ENCODE measurements at regions not wholly inside any gene's neighbourhood (a gene's known extent, or its start where the extent isn't known, plus 50 kb on each side); places are given as distances from the start of the nearest gene placed in this dataset.

DNA sequence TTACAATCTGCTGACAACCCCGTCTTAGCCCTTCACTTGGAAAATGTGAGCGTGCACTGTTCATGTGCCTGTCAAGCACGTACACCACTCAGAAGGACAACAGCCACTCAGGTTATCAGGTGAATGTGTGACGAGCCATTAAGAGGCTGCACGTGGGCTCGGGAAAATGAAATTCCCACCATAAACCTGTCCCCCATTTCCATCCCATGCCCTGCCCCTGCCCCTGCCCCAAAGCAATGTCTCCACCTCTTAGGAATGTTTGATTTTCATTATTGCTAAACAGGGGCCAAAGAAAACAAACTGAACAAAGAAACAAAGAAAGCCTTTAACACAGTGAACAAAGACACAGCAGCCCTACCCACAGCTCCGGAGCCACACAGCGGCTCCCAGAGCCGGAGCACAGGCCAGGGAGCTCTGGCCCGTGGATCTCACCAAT, 90.5 kb downstream of the TMEM18 start:
- H3K4me2 ChIP-seq (ENCODE audit: insufficient read depth, low read length, poor library complexity, severe bottlenecking): no peak overlapping the region
- no peak overlapping the region for H2BK12ac ChIP-seq (ENCODE audit: low read length)
- no peak overlapping the region for H3K14ac ChIP-seq (ENCODE audit: low read length)
- H3K9me3 ChIP-seq (replicated peaks in 1 of 2; ENCODE audit: control insufficient read depth in 2 of 2, insufficient read depth in 1 of 2, low read depth in 1 of 2, low read length in 2 of 2): no peaks in the 10 kb centered on the region
- no peak overlapping the region for H3K9ac ChIP-seq (ENCODE audit: low read depth, low read length, poor library complexity)
- no peak overlapping the region for H3K4me3 ChIP-seq (ENCODE audit: low read length in 2 of 2)
- H3K4ac ChIP-seq (ENCODE audit: low read length): no peak overlapping the region
- H4K8ac ChIP-seq (ENCODE audit: low read depth, low read length): no peak overlapping the region
- H4K91ac ChIP-seq (ENCODE audit: low read depth, low read length, poor library complexity): no peak overlapping the region
- H2BK15ac ChIP-seq (ENCODE audit: low read length): no peak overlapping the region
- no peaks in the 10 kb centered on the region for H3K36me3 ChIP-seq (replicated peaks in 1 of 2; ENCODE audit: control insufficient read depth in 2 of 2, insufficient read depth in 2 of 2, low read length in 2 of 2)
- H3K79me1 ChIP-seq (ENCODE audit: low read depth, low read length): no peaks in the 10 kb centered on the region
- no peak overlapping the region for H3K23ac ChIP-seq (ENCODE audit: low read depth, low read length, poor library complexity)
- DNase-seq (ENCODE audit: low spot score): peak; percentile 17
- H2AFZ ChIP-seq (ENCODE audit: low read length): peak overlapping the region; percentile 73
- no peak overlapping the region for H2BK120ac ChIP-seq (ENCODE audit: low read depth, low read length)
- peaks cover 11 to 15% of the 10 kb centered on the region in 2 donors for H3K4me1 ChIP-seq (ENCODE audit: control insufficient read depth in 2 of 2, insufficient read depth in 1 of 2, low read depth in 1 of 2, low read length in 2 of 2)
- H3K27ac ChIP-seq (replicated peaks; ENCODE audit: low read length): no peak overlapping the region
- WGBS, 2 donors (ENCODE audit: extremely low coverage in 2 of 2, insufficient read length in 2 of 2, insufficient replicate concordance in 1 of 2): no CpG with 5 or more reads among the region's 10 CpGs
- no peaks in the 10 kb centered on the region for H3K27me3 ChIP-seq (ENCODE audit: control insufficient read depth in 3 of 3, insufficient read depth in 3 of 3, low read depth in 1 of 3, low read length in 3 of 3)
- no peak overlapping the region for H2AK5ac ChIP-seq (ENCODE audit: low read depth, low read length)
- H2BK5ac ChIP-seq (ENCODE audit: low read length): peak overlapping the region; percentile 63
- H3K18ac ChIP-seq (ENCODE audit: low read length): no peak overlapping the region

DNA sequence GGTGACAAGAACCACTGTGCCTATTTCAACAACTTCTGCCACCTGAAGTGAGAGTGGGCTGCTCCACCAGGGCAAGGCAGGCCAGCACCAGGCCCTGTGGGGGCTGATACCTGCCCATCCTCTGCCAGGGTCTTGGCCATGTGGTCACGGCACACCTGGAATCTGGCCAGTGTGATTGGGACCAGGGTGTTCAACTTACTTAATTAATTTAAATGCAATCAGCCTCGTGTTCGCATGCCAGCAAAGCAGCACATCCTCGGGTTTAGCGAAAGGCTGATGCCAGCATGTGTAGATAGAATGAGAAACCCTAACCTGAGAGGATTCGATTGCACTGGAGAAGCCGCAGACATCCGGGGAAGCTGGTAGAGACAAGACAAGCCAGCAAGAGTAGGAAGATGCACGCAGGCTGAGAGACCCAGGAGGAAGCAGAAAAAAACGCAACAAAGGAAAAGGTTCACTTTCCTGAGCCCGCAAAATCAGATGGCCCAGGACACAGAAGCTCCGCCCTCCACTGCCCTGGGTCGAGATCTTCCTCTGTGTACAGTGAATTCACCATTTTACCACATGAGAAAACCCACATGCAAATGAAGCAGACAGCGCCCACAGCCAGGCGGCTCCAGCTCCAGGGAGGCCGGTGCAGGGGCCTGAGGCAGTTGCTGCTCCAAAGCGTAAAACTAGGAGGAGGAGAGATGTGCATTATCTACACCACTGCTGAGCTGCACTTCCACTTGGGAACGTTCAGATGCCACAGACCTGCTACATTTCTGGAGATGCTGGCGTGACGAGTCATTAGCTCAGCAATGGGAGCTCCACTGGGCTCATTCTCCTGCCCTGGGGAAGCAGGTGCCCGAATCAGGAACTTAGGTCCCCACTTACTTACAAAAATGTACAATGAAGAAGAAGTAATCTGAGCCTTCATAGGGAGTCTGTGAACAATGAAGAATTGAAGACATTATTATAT, 92.1 kb downstream of the TMEM18 start:
- H3K4me2 ChIP-seq (ENCODE audit: insufficient read depth, low read length, poor library complexity, severe bottlenecking): no peak overlapping the region
- no peaks in the 10 kb centered on the region for H3K9me3 ChIP-seq (replicated peaks in 1 of 2; ENCODE audit: control insufficient read depth in 2 of 2, insufficient read depth in 1 of 2, low read depth in 1 of 2, low read length in 2 of 2)
- H3K4me3 ChIP-seq (ENCODE audit: low read length in 2 of 2): no peak overlapping the region
- H3K27ac ChIP-seq (replicated peaks; ENCODE audit: low read length): no peak overlapping the region
- no peak overlapping the region for H2BK5ac ChIP-seq (ENCODE audit: low read length)
- no peak overlapping the region for H2BK15ac ChIP-seq (ENCODE audit: low read length)
- no peak overlapping the region for H4K91ac ChIP-seq (ENCODE audit: low read depth, low read length, poor library complexity)
- H3K4me1 ChIP-seq (ENCODE audit: control insufficient read depth in 2 of 2, insufficient read depth in 1 of 2, low read depth in 1 of 2, low read length in 2 of 2): peaks cover 11 to 15% of the 10 kb centered on the region in 2 donors
- no peak overlapping the region for H4K8ac ChIP-seq (ENCODE audit: low read depth, low read length)
- DNase-seq (ENCODE audit: low spot score): no peak
- H3K9ac ChIP-seq (ENCODE audit: low read depth, low read length, poor library complexity): no peak overlapping the region
- no peak overlapping the region for H3K4ac ChIP-seq (ENCODE audit: low read length)
- no peak overlapping the region for H2BK120ac ChIP-seq (ENCODE audit: low read depth, low read length)
- H3K18ac ChIP-seq (ENCODE audit: low read length): peak overlapping the region; percentile 76
- H3K27me3 ChIP-seq (ENCODE audit: control insufficient read depth in 3 of 3, insufficient read depth in 3 of 3, low read depth in 1 of 3, low read length in 3 of 3): no peaks in the 10 kb centered on the region
- H2AK5ac ChIP-seq (ENCODE audit: low read depth, low read length): peak overlapping the region; percentile 31
- no peak overlapping the region for H2BK12ac ChIP-seq (ENCODE audit: low read length)
- no peaks in the 10 kb centered on the region for H3K79me1 ChIP-seq (ENCODE audit: low read depth, low read length)
- H3K14ac ChIP-seq (ENCODE audit: low read length): no peak overlapping the region
- no peaks in the 10 kb centered on the region for H3K36me3 ChIP-seq (replicated peaks in 1 of 2; ENCODE audit: control insufficient read depth in 2 of 2, insufficient read depth in 2 of 2, low read length in 2 of 2)
- WGBS, 2 donors (ENCODE audit: extremely low coverage in 2 of 2, insufficient read length in 2 of 2, insufficient replicate concordance in 1 of 2): no CpG with 5 or more reads among the region's 21 CpGs
- H2AFZ ChIP-seq (ENCODE audit: low read length): peak overlapping the region; percentile 68
- H3K23ac ChIP-seq (ENCODE audit: low read depth, low read length, poor library complexity): no peak overlapping the region

DNA sequence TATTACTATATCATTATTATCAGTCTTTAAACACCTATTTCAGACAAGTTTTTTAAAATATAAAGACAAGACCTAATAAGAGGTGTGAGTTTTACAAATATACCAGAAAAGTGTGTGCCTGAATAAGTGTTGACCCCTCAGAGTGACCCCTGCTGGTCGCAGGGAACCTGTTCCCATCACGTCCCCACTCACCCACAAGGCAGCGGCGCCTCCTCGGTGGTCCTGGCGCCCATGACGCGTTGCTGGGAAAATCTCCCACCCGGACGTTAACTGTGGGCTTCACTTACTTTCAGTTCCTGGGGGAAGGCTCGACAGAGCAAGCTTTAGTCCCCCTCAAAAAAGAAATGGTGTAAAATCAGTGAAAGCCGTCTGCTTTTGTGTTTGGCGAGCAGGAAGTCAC, 93.5 kb downstream of the TMEM18 start:
- H2BK15ac ChIP-seq (ENCODE audit: low read length): no peak overlapping the region
- no peak overlapping the region for H3K23ac ChIP-seq (ENCODE audit: low read depth, low read length, poor library complexity)
- no peak overlapping the region for H3K4me3 ChIP-seq (ENCODE audit: low read length in 2 of 2)
- no peaks in the 10 kb centered on the region for H3K27me3 ChIP-seq (ENCODE audit: control insufficient read depth in 3 of 3, insufficient read depth in 3 of 3, low read depth in 1 of 3, low read length in 3 of 3)
- no peaks in the 10 kb centered on the region for H3K36me3 ChIP-seq (replicated peaks in 1 of 2; ENCODE audit: control insufficient read depth in 2 of 2, insufficient read depth in 2 of 2, low read length in 2 of 2)
- no peak overlapping the region for H4K91ac ChIP-seq (ENCODE audit: low read depth, low read length, poor library complexity)
- WGBS, 2 donors (ENCODE audit: extremely low coverage in 2 of 2, insufficient read length in 2 of 2, insufficient replicate concordance in 1 of 2): no CpG with 5 or more reads among the region's 13 CpGs
- H2BK120ac ChIP-seq (ENCODE audit: low read depth, low read length): no peak overlapping the region
- DNase-seq (ENCODE audit: low spot score): no peak
- peaks cover 2% of the 10 kb centered on the region for H3K79me1 ChIP-seq (ENCODE audit: low read depth, low read length)
- no peak overlapping the region for H3K9ac ChIP-seq (ENCODE audit: low read depth, low read length, poor library complexity)
- peak overlapping the region; percentile 37 for H2AFZ ChIP-seq (ENCODE audit: low read length)
- no peak overlapping the region for H3K14ac ChIP-seq (ENCODE audit: low read length)
- no peak overlapping the region for H3K4ac ChIP-seq (ENCODE audit: low read length)
- no peak overlapping the region for H2BK5ac ChIP-seq (ENCODE audit: low read length)
- no peak overlapping the region for H4K8ac ChIP-seq (ENCODE audit: low read depth, low read length)
- H2BK12ac ChIP-seq (ENCODE audit: low read length): no peak overlapping the region
- no peak overlapping the region for H3K27ac ChIP-seq (replicated peaks; ENCODE audit: low read length)
- no peak overlapping the region for H3K18ac ChIP-seq (ENCODE audit: low read length)
- peaks cover 11 to 15% of the 10 kb centered on the region in 2 donors for H3K4me1 ChIP-seq (ENCODE audit: control insufficient read depth in 2 of 2, insufficient read depth in 1 of 2, low read depth in 1 of 2, low read length in 2 of 2)
- H3K9me3 ChIP-seq (replicated peaks in 1 of 2; ENCODE audit: control insufficient read depth in 2 of 2, insufficient read depth in 1 of 2, low read depth in 1 of 2, low read length in 2 of 2): no peaks in the 10 kb centered on the region
- no peak overlapping the region for H2AK5ac ChIP-seq (ENCODE audit: low read depth, low read length)
- H3K4me2 ChIP-seq (ENCODE audit: insufficient read depth, low read length, poor library complexity, severe bottlenecking): no peak overlapping the region

DNA sequence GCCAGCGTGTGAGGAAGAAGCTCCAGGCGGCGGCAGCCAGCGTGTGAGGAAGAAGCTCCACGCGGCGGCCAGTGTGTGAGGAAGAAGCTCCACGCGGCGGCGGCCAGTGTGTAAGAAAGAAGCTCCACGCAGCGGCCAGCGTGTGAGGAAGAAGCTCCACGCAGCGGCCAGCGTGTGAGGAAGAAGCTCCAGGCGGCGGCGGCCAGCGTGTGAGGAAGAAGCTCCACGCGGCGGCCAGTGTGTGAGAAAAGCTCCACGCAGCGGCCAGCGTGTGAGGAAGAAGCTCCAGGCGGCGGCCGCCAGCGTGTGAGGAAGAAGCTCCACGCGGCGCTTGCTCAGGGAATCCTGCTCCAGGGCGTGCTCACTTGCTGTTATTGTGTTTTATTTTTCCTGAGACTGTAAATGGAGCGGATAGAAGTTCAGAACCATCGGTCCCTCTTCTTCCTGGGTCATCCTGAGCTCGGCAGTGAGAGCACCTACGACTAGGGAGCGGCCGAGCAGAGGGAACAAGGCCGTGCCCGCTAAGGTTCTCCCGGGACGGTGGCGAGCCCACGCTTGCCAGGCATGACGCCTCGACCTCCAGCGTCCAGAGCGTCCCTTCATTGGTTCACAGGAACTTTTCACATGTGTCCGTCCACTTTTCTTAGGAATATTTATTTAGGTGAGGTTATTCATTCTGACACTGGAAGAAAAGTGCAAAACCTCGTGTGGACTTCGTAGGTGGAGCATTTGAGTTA, 94.2 kb downstream of the TMEM18 start:
- no peak overlapping the region for H2BK15ac ChIP-seq (ENCODE audit: low read length)
- H3K9me3 ChIP-seq (replicated peaks in 1 of 2; ENCODE audit: control insufficient read depth in 2 of 2, insufficient read depth in 1 of 2, low read depth in 1 of 2, low read length in 2 of 2): no peaks in the 10 kb centered on the region
- H4K8ac ChIP-seq (ENCODE audit: low read depth, low read length): no peak overlapping the region
- H2BK120ac ChIP-seq (ENCODE audit: low read depth, low read length): no peak overlapping the region
- H3K79me1 ChIP-seq (ENCODE audit: low read depth, low read length): peaks cover 2% of the 10 kb centered on the region
- H3K4me3 ChIP-seq (ENCODE audit: low read length in 2 of 2): no peak overlapping the region
- no peak overlapping the region for H3K14ac ChIP-seq (ENCODE audit: low read length)
- peak overlapping the region; percentile 29 for H2BK5ac ChIP-seq (ENCODE audit: low read length)
- no peak overlapping the region for H4K91ac ChIP-seq (ENCODE audit: low read depth, low read length, poor library complexity)
- peaks cover 11 to 15% of the 10 kb centered on the region in 2 donors for H3K4me1 ChIP-seq (ENCODE audit: control insufficient read depth in 2 of 2, insufficient read depth in 1 of 2, low read depth in 1 of 2, low read length in 2 of 2)
- H3K23ac ChIP-seq (ENCODE audit: low read depth, low read length, poor library complexity): no peak overlapping the region
- no peak for DNase-seq (ENCODE audit: low spot score)
- no peak overlapping the region for H2AFZ ChIP-seq (ENCODE audit: low read length)
- no peak overlapping the region for H2BK12ac ChIP-seq (ENCODE audit: low read length)
- no CpG with 5 or more reads among the region's 54 CpGs for WGBS, 2 donors (ENCODE audit: extremely low coverage in 2 of 2, insufficient read length in 2 of 2, insufficient replicate concordance in 1 of 2)
- peak overlapping the region; percentile 55 for H3K4ac ChIP-seq (ENCODE audit: low read length)
- peak overlapping the region; percentile 46 for H3K18ac ChIP-seq (ENCODE audit: low read length)
- H3K27me3 ChIP-seq (ENCODE audit: control insufficient read depth in 3 of 3, insufficient read depth in 3 of 3, low read depth in 1 of 3, low read length in 3 of 3): no peaks in the 10 kb centered on the region
- H3K4me2 ChIP-seq (ENCODE audit: insufficient read depth, low read length, poor library complexity, severe bottlenecking): no peak overlapping the region
- H2AK5ac ChIP-seq (ENCODE audit: low read depth, low read length): peak overlapping the region; percentile 72
- H3K27ac ChIP-seq (replicated peaks; ENCODE audit: low read length): no peak overlapping the region
- H3K9ac ChIP-seq (ENCODE audit: low read depth, low read length, poor library complexity): no peak overlapping the region
- H3K36me3 ChIP-seq (replicated peaks in 1 of 2; ENCODE audit: control insufficient read depth in 2 of 2, insufficient read depth in 2 of 2, low read length in 2 of 2): no peaks in the 10 kb centered on the region

Data from neuronal stem cell (in vitro differentiated cells).